GM12864 (cell line): ENCODE measurements at regions not wholly inside any gene's neighbourhood (a gene's known extent, or its start where the extent isn't known, plus 50 kb on each side); places are given as distances from the start of the nearest gene placed in this dataset.

Source experiments
- DNase-seq: peaks from one replicate; pipeline ENCODE4 v3.0.0-alpha.2; 2011; ENCODE audit warnings: low read depth
- H3K4me3 ChIP-seq: 2 replicates; pipeline ENCODE4 v1.5.1; 2011; ENCODE audit warnings: mild to moderate bottlenecking, low read depth, low read length, control low read depth
- TF ChIP-seq, protein P1 (sequence below): IDR thresholded peaks from 2 replicates; pipeline ENCODE4 v1.5.1; 2011; ENCODE audit warnings: low read depth, mild to moderate bottlenecking, moderate library complexity, low read length, control low read depth, inconsistent platforms; ENCODE audit errors: missing control alignments

- TF ChIP-seq, protein P1, sequence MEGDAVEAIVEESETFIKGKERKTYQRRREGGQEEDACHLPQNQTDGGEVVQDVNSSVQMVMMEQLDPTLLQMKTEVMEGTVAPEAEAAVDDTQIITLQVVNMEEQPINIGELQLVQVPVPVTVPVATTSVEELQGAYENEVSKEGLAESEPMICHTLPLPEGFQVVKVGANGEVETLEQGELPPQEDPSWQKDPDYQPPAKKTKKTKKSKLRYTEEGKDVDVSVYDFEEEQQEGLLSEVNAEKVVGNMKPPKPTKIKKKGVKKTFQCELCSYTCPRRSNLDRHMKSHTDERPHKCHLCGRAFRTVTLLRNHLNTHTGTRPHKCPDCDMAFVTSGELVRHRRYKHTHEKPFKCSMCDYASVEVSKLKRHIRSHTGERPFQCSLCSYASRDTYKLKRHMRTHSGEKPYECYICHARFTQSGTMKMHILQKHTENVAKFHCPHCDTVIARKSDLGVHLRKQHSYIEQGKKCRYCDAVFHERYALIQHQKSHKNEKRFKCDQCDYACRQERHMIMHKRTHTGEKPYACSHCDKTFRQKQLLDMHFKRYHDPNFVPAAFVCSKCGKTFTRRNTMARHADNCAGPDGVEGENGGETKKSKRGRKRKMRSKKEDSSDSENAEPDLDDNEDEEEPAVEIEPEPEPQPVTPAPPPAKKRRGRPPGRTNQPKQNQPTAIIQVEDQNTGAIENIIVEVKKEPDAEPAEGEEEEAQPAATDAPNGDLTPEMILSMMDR = no peak
- H3K4me3 ChIP-seq = no peak overlapping the region
- DNase-seq = no peak
These were observed 65.8 kb upstream of the PLCL2 start for GRCh38 chr3:16818945-16819344.

DNA sequence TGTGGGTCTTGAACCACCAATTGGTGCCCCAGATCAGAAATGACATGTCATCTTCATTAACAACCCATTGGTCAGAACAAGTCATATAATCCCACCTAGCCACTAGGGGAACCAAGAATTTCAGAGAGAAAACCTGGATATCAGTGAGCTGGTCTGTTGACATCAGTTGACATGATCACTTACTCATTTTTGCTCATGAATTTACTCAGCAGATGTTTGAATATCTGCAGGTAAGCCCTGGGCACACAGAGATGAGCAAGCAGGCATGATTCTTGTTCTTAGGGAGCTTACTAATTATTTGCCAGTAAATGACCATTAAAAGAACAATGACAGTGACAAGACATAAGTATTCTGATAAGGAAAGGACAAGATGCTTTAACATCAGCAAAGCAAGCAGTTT is 64.3 kb upstream of the PLCL2 start:
- H3K4me3 ChIP-seq = no peak overlapping the region
- TF ChIP-seq, protein P1 = no peak
- no peak for DNase-seq

GRCh38 chr3:16821053-16821452 is 63.7 kb upstream of the PLCL2 start:
- TF ChIP-seq, protein P1 = no peak
- DNase-seq = no peak
- H3K4me3 ChIP-seq = no peak overlapping the region

- TF ChIP-seq, protein P1 = no peak
- H3K4me3 ChIP-seq = no peak overlapping the region
- DNase-seq = peak; percentile 62
These were observed 60.6 kb upstream of the PLCL2 start for GRCh38 chr3:16824081-16824696.

DNA sequence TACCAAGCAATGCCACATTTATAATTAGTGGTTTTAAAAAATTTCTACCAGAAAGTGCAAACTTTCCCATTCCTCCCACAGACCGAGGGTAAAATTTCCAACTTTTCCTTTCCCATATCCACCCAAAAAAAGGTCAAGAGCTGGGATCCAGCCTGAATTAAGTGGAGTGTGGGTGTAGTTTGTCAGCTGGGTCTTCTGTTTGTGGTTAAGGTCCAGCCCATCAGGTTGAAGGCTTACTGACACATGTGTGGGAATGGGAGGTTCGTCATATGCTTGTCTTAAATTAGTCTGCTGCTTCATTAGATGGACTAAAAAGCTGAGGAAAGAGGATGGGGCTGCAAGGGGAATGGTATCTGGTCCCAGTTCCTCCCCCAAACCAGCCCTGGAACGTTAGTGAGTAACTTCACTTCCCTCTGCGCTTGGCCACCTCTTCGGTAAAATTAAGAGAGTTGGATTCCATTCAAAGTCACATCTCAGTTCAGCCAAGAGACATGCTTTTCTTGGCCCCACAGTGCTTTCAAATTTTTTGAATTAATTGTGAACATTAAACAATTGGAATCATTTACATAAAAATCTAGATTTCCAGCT is 59.0 kb upstream of the PLCL2 start:
- TF ChIP-seq, protein P1 = no peak
- H3K4me3 ChIP-seq = no peak overlapping the region
- no peak for DNase-seq

DNA sequence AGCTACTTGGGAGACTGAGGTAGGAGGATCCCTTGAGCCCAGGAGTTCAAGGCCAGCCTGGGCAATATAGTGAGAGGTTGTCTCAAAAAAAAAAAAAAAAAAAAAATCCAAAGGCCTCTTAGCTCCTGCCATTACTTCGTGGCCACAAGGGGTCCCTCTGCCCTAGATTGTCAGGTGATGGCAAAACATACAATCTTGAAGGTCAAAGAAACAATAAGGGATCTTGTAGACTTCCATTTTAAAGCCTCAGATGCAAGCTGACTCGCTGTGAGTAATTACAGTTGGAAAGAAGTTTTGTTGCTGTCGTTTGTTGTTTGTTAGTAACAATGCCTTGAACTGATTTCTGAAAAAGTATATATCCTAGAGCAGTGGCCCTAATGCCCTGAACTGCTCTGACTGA is 55.9 kb upstream of the PLCL2 start:
- TF ChIP-seq, protein P1 = peak; percentile 64
- DNase-seq = peak; percentile 50
- H3K4me3 ChIP-seq = no peak overlapping the region

DNA sequence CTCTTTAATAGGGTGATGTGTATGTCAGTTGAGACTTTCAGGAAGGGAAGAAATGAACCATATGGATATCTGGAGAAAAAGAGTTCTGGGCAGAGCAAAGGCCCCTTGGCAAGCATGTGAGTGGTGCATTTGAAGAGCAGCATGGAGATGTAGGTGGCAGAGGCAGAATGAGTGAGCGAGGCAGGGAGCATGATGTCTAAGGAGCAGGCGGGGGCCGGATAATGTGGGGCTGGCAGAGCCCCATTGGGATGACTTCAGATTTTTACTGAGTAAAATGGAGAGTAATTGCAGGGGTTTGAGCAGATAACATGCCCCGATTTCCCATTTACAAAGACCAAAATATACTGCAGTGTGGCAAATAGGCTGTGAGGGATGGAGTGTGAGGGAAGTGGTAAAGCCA is 52.9 kb upstream of the PLCL2 start:
- no peak for DNase-seq
- no peak overlapping the region for H3K4me3 ChIP-seq
- TF ChIP-seq, protein P1 = no peak
